Kidney tubule cell (primary cell): ENCODE measurements at regions not wholly inside any gene's neighbourhood (a gene's known extent, or its start where the extent isn't known, plus 50 kb on each side); places are given as distances from the start of the nearest gene placed in this dataset.

Experiments used
- DNase-seq: peaks from one replicate; pipeline ENCODE4 v3.0.0-alpha.2; 2018; ENCODE audit warnings: low spot score

DNA sequence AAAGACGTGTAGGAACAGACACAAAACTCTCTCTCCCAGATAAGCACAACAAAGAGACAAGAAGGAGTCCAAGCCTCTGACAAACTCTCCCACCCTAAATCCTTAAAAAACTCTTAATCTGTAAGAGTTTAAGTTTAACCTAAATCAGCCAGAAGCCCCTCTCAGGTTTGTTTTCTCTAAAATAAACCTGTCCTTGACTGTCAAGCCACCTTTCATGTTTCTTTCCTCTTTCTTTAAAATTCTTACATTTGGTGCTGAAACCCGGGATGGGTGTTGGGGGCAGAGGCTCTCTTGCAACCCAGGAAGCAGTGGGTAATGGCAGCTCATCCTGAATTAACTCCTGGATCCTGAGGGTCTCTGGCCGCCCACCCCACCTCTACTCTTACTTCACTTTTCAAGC is 107.8 kb upstream of the TENT5D start:
- no peak for DNase-seq

DNA sequence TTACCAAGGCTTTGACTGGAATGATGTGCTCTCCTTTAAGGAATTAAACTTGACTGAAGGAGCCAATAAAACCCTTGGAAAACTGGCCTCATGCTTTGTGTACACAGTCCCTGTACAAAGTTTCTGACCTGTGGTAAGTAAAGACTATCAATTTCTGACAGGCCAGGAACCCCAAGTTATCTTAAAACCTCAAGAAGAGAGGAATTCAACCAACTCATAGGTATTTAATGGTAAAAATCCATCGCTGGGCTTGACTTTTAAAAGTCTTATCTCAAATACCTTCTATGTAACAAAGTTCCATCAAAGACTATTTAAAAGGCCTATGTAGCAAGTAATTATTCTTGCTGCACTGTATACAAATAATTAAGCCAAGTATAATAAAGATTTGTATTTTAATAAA is 103.7 kb upstream of the TENT5D start:
- DNase-seq = no peak

DNA sequence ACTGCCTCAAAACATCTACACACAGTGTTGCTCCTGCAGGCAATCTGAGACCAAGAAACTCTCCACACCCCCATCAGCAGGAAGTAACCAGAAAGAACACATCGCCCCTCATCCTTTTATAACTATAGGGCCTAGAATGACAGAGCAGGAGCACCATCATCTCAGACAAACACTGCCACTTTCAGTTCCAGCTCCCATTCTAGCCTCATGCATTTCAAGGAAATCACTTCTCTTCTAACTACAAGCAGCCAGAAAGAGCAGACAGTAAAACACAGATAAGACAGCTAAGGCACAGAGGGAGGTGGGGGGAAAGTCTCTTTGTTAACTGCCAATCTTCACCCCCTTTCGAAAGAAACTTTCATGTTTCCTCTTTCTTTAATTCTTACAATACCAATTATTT is 102.6 kb upstream of the TENT5D start:
- DNase-seq = no peak

DNA sequence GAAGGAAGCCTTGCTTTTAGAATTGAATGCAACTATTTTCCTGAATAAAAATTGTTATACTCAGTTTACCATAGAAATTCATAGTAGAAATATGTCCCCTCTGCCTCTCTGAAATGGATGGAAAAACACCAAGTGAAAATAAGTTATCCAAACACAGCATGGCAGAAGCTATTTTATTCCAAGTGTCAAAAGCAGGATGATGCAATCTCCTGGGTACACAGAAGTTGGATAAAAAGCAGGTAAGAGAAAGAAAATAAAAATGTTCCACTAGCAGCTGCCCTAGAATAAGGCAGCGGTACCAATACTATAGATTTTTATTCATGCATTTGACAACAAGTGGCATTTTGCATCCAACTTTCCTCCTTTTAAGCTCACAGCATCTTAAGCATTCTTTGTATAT is 89.0 kb upstream of the TENT5D start:
- no peak for DNase-seq

GRCh38 chrX:80334583-80334982 is 85.7 kb upstream of the TENT5D start:
- no peak for DNase-seq

DNA sequence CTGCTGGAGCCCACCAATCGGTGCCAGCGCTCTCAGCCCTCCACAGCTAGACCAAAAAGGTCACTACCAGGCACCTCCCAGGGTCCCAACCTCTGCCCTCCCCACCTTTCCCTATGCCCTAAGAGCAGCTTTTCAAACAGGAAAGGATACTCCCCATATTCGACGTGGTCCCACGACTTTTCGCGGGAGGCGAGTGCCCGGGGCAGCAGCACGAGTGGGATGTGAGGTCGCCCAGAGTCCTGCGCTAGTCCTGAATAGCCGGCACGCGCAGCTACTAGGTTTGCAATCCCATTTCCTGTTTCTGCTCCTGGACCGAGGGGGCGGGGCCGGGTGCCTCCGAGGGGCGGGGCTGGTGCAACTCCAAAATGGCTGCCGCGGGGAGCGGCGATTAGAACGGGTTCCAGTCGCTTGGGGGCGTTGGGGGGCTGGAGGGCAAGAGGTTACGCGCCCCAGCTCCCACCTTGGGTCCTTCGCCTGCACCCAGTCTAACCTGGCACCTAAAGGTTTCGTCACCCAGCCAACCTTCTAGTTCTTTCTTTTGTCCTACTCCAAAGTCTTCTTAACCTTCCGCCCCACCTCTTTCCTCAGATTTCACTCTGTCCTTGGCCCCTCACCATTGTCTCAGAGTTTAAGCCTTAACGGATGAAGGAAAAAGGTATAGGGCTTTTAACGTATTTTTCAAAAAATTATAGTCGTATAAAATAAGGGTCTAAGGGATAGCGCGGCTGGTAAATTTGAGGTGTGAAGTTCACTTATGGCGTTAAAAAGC is 85.0 kb upstream of the TENT5D start:
- peak; percentile 58 for DNase-seq

GRCh38 chrX:80354966-80355465 is 65.2 kb upstream of the TENT5D start:
- DNase-seq = no peak
